HCT116 (cell line): ENCODE measurements at regions not wholly inside any gene's neighbourhood (a gene's known extent, or its start where the extent isn't known, plus 50 kb on each side); places are given as distances from the start of the nearest gene placed in this dataset.

ENCODE experiments used
- ATAC-seq: fragments of 200-7000 bp; cut with Tn5 transposase; 2 replicates; pipeline ENCODE4 v1.9.1; 2020; ENCODE audit warnings: mild to moderate bottlenecking, moderate library complexity
- BruUV-seq: library from RNA; stranded (reverse); fragments of 400-500 nt; replicated peaks from 2 replicates; lab custom pipeline; 2021; lab: Mats Ljungman, UMichigan
- CTCF ChIA-PET: fragments of 300-600 bp; sonication (Branson Sonifier 250); formaldehyde crosslinking; loops from one replicate; lab custom pipeline; 2021; ENCODE audit warnings: antibody characterized with exemption; lab: Charles Lee
- POLR2A ChIA-PET: fragments of 300-600, 350-600 bp; sonication (Branson Sonifier 250); formaldehyde crosslinking; loops from one replicate; lab custom pipeline; 2021; ENCODE audit warnings: antibody characterized with exemption; lab: Charles Lee
- RAD21 ChIA-PET, 2 experiments: fragments of 300-600 bp; sonication (Branson Sonifier 250); formaldehyde crosslinking; loops; one replicate each; lab custom pipeline; 2023; ENCODE audit warnings: low total read pairs in 2 of 2; ENCODE audit not compliant: uncharacterized antibody in 2 of 2, unreplicated experiment in 2 of 2, low non-redundant PET in 1 of 2; lab: Charles Lee
- DNase-seq: peaks from one replicate; pipeline ENCODE4 v3.0.0-alpha.2; 2010; ENCODE audit warnings: low read depth, low spot score
- H2AFZ ChIP-seq: fragments of 200-600 bp; shearing (Covaris generic), sonication (generic); 2 replicates; pipeline ENCODE4 v1.6.1; 2017; ENCODE audit warnings: low read depth, mixed run types, mixed read lengths, antibody characterized with exemption, low read length; ENCODE audit not compliant: poor library complexity, severe bottlenecking
- H3K27ac ChIP-seq: 2 replicates; pipeline ENCODE4 v1.5.1; 2012; ENCODE audit warnings: low read depth, low read length
- H3K27me3 ChIP-seq: fragments of 200-600 bp; sonication (generic); 2 replicates; pipeline ENCODE4 v1.6.1; 2016; ENCODE audit warnings: mixed run types, low read length, mixed read lengths; ENCODE audit not compliant: insufficient read depth
- H3K36me3 ChIP-seq, 2 experiments: fragments of 200-500 bp in 1 of 2; fragments of 200-600 bp in 1 of 2; sonication (Bioruptor generic) in 1 of 2; sonication (generic) in 1 of 2; 2 replicates each; pipeline versions ENCODE4 v1.5.1 to v1.6.1; 2014 to 2016; ENCODE audit warnings: low read length in 2 of 2, inconsistent platforms in 1 of 2, mixed read lengths in 1 of 2, mixed run types in 1 of 2; ENCODE audit not compliant: insufficient read depth in 2 of 2, control insufficient read depth in 1 of 2
- H3K4me1 ChIP-seq, 2 experiments: fragments of 200-600 bp in 1 of 2; sonication (generic) in 1 of 2; 2 replicates each; pipeline versions ENCODE4 v1.5.1 to v1.6.1; 2012 to 2017; ENCODE audit warnings: low read length in 2 of 2, inconsistent platforms in 1 of 2, mild to moderate bottlenecking in 1 of 2, mixed read lengths in 1 of 2, mixed run types in 1 of 2, moderate library complexity in 1 of 2; ENCODE audit not compliant: insufficient read depth in 2 of 2, control insufficient read depth in 1 of 2
- H3K4me2 ChIP-seq: fragments of 200-600 bp; sonication (generic); 2 replicates; pipeline ENCODE4 v1.6.1; 2017; ENCODE audit warnings: mixed run types, low read length, mixed read lengths
- H3K4me3 ChIP-seq, 2 experiments: fragments of 200-600 bp in 1 of 2; sonication (generic) in 1 of 2; replicated peaks in 1 of 2; 2 replicates each; pipeline ENCODE4 v1.5.1; 2011 to 2016; ENCODE audit warnings: low read length in 2 of 2, control low read depth in 1 of 2, low read depth in 1 of 2, mild to moderate bottlenecking in 1 of 2, mixed read lengths in 1 of 2, mixed run types in 1 of 2
- H3K79me2 ChIP-seq: fragments of 200-600 bp; sonication (generic); 2 replicates; pipeline ENCODE4 v1.6.1; 2017; ENCODE audit warnings: mild to moderate bottlenecking, mixed run types, low read length, moderate library complexity, mixed read lengths; ENCODE audit not compliant: insufficient read depth
- H3K9ac ChIP-seq: fragments of 200-600 bp; sonication (generic); 2 replicates; pipeline ENCODE4 v1.6.1; 2016; ENCODE audit warnings: low read length, mixed read lengths
- H3K9me2 ChIP-seq: fragments of 200-600 bp; sonication (generic), shearing (Covaris generic); 2 replicates; pipeline ENCODE4 v1.6.1; 2017; ENCODE audit warnings: mixed run types, mild to moderate bottlenecking, moderate library complexity; ENCODE audit not compliant: insufficient read depth
- H3K9me3 ChIP-seq, 2 experiments: fragments of 200-500 bp in 1 of 2; fragments of 200-600 bp in 1 of 2; sonication (Bioruptor generic) in 1 of 2; sonication (generic) in 1 of 2; 2 replicates each; pipeline ENCODE4 v1.6.1; 2014 to 2017; ENCODE audit warnings: low read length in 2 of 2, mixed read lengths in 2 of 2, inconsistent platforms in 1 of 2, low read depth in 1 of 2, mild to moderate bottlenecking in 1 of 2, mixed run types in 1 of 2, moderate library complexity in 1 of 2; ENCODE audit not compliant: control insufficient read depth in 1 of 2, insufficient read depth in 1 of 2
- H4K20me1 ChIP-seq: fragments of 200-600 bp; sonication (generic), shearing (Covaris generic); 2 replicates; pipeline ENCODE4 v1.6.1; 2017; ENCODE audit warnings: mixed run types, mild to moderate bottlenecking, moderate library complexity; ENCODE audit not compliant: insufficient read depth
- CBX3 ChIP-seq: IDR thresholded peaks from 2 replicates; pipeline ENCODE4 v1.6.1; 2012; ENCODE audit warnings: low read depth
- EGR1 ChIP-seq: IDR thresholded peaks from 2 replicates; pipeline ENCODE4 v1.6.1; 2012; ENCODE audit warnings: low read depth
- EZH2 ChIP-seq: fragments of 200-600 bp; sonication (generic); IDR thresholded peaks from 2 replicates; pipeline ENCODE4 v1.6.1; 2017; ENCODE audit warnings: antibody characterized with exemption, mixed run types
- EZH2phosphoT487 ChIP-seq: fragments of 200-600 bp; IDR thresholded peaks from 2 replicates; pipeline ENCODE4 v1.6.1; 2018; ENCODE audit warnings: antibody characterized with exemption, borderline replicate concordance
- FOSL1 ChIP-seq: IDR thresholded peaks from 2 replicates; pipeline ENCODE4 v1.6.1; 2012; ENCODE audit warnings: low read depth
- RAD21 ChIP-seq: IDR thresholded peaks from 2 replicates; pipeline ENCODE4 v1.6.1; 2012; ENCODE audit warnings: low read depth, mild to moderate bottlenecking
- SIN3A ChIP-seq: IDR thresholded peaks from 2 replicates; pipeline ENCODE4 v1.6.1; 2012; ENCODE audit warnings: low read depth
- SP1 ChIP-seq: IDR thresholded peaks from 2 replicates; pipeline ENCODE4 v1.6.1; 2012; ENCODE audit warnings: low read depth
- SRF ChIP-seq: IDR thresholded peaks from 2 replicates; pipeline ENCODE4 v1.6.1; 2012; ENCODE audit warnings: low read depth
- TCF7L2 ChIP-seq: IDR thresholded peaks from 2 replicates; pipeline ENCODE4 v1.7.0; 2011; ENCODE audit warnings: borderline replicate concordance, inconsistent platforms; ENCODE audit not compliant: insufficient read depth, insufficient read length; ENCODE audit errors: extremely low read depth
- YY1 ChIP-seq: IDR thresholded peaks from 2 replicates; pipeline ENCODE4 v1.6.1; 2011; ENCODE audit warnings: low read length, low read depth, moderate library complexity, mild to moderate bottlenecking; ENCODE audit not compliant: insufficient replicate concordance; ENCODE audit errors: extremely low read depth
- ZFX ChIP-seq: fragments of 450-650 bp; IDR thresholded peaks from 2 replicates; pipeline ENCODE4 v1.6.1; 2017
- ZNF274 ChIP-seq: fragments of 200-500 bp; sonication (Bioruptor generic); IDR thresholded peaks from 2 replicates; pipeline ENCODE4 v1.6.1; 2014; ENCODE audit warnings: mild to moderate bottlenecking, low read depth, low read length, inconsistent platforms
- intact Hi-C: fragments of 100-400 bp; cut with micrococcal nuclease; formaldehyde crosslinking; loops from 2 replicates; pipeline ENCODE4 v1.10.0; 2022
- TF ChIP-seq, protein P1 (sequence below): IDR thresholded peaks from 2 replicates; pipeline ENCODE4 v1.6.1; 2012; ENCODE audit warnings: low read depth
- TF ChIP-seq, protein P2 (sequence below): IDR thresholded peaks from 2 replicates; pipeline ENCODE4 v1.6.1; 2012
- TF ChIP-seq, protein P3 (sequence below): IDR thresholded peaks from 2 replicates; pipeline ENCODE4 v1.6.1; 2011; ENCODE audit warnings: mild to moderate bottlenecking, low read length, moderate library complexity; ENCODE audit not compliant: insufficient replicate concordance; ENCODE audit errors: extremely low read depth
- TF ChIP-seq, protein P4 (sequence below): IDR thresholded peaks from 2 replicates; pipeline ENCODE4 v1.6.1; 2012

DNA sequence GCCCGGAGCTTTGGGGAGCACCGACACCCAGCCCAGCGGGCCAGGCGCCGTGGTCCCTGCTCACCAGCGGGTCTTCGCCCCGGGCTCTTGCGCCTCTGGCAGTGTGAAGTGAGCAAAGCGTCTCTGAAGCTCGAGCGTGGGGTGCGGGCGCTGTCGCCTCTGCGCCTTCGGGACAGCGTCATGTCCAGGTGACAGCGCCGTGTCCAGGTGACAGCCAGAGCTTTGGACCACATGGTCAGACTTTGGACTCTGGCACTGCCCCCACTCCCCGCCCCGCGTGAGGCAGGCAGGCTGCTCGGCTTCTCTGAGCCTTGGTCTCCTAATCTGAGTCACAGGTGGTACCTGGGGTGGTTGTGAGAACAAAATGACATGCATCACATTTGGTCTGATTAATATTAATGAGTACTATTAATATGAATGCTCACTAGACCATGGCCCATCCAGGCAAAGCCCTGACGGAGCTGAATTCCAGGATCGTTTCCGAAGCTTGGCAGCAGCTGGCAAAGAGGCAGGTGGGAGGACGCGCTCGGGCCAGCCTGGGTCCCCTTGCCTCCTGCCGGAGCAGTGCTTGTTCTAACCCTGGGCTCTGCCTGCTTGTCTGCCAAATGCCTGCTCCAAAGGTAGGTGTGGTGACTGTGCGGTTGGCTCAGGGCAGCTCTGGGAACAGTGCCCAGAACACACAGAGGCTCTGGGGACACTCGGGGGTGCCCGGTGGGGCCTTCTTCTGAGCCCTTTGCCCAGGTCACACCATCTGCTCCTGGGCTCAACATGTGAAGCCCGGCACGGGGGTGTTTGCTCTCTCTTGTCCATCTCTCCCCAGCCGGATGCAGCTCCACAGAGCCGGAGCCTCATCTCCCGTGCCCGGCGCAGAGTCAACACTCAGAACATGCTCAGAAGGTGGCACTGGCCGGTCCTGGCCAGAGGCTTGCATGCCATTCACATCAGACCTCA is 157.1 kb downstream of the OLFM1 start (continued):
- TF ChIP-seq, protein P1, sequence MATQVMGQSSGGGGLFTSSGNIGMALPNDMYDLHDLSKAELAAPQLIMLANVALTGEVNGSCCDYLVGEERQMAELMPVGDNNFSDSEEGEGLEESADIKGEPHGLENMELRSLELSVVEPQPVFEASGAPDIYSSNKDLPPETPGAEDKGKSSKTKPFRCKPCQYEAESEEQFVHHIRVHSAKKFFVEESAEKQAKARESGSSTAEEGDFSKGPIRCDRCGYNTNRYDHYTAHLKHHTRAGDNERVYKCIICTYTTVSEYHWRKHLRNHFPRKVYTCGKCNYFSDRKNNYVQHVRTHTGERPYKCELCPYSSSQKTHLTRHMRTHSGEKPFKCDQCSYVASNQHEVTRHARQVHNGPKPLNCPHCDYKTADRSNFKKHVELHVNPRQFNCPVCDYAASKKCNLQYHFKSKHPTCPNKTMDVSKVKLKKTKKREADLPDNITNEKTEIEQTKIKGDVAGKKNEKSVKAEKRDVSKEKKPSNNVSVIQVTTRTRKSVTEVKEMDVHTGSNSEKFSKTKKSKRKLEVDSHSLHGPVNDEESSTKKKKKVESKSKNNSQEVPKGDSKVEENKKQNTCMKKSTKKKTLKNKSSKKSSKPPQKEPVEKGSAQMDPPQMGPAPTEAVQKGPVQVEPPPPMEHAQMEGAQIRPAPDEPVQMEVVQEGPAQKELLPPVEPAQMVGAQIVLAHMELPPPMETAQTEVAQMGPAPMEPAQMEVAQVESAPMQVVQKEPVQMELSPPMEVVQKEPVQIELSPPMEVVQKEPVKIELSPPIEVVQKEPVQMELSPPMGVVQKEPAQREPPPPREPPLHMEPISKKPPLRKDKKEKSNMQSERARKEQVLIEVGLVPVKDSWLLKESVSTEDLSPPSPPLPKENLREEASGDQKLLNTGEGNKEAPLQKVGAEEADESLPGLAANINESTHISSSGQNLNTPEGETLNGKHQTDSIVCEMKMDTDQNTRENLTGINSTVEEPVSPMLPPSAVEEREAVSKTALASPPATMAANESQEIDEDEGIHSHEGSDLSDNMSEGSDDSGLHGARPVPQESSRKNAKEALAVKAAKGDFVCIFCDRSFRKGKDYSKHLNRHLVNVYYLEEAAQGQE = no peak
- TF ChIP-seq ZNF274 (no peak), CBX3 (no peak), YY1 (no peak), EGR1 (no peak), ZFX (no peak), RAD21 (no peak)
- TF ChIP-seq, protein P2, sequence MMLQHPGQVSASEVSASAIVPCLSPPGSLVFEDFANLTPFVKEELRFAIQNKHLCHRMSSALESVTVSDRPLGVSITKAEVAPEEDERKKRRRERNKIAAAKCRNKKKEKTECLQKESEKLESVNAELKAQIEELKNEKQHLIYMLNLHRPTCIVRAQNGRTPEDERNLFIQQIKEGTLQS = no peak

DNA sequence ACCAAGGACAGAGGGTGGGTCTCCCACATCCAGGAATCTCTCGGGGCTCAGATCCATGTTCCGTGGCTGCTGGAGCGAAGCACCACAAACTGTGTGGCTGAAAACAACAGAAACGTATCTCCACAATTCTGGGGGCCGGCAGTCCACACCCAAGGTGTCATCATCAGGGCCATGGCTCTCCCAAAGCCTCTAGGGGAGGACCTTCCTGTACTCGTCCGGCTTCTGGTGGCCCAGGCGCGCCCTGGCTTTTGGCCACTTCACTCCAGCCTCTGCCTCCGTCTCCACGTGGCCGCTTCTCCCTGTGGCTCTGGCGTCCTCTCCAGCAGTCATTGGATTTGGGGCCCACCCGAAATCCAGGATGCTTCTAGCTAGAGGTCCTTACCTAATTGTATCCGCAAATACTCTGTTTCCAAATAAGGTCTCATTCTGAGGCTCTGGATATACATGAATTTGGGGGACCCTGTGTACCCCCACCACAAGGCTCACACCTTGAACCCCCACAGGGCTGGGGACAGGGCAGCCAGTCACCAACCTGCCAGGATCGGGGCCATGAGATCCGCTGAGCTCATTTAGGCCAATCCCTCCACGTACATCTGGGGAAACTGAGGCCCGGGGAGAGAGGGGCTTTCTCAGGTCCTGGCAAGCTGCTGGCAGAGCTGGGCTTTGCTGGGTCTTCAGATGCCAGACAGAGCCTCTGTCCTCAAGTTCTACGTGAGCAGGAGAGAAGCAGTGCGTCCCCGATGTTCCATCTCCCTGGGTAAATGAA is 158.2 kb downstream of the OLFM1 start:
- Histone ChIP-seq H3K36me3 (no peaks in the 10 kb centered on the region), H3K27me3 (0 out of 2 replicates have a peak, but pooled peaks cover 2% of the 10 kb centered on the region), H3K4me1 (peaks cover 0 to 6% of the 10 kb centered on the region in 2 experiments; a peak in 1 of 4 replicates), H3K79me2 (no peaks in the 10 kb centered on the region), H3K27ac (no peak overlapping the region), H4K20me1 (no peaks in the 10 kb centered on the region), H2AFZ (no peak overlapping the region), H3K9ac (no peak overlapping the region), H3K9me3 (no peaks in the 10 kb centered on the region), H3K4me3 (no peak overlapping the region), H3K4me2 (no peak overlapping the region), H3K9me2 (no peaks in the 10 kb centered on the region)
- POLR2A ChIA-PET = no interaction called here
- BruUV-seq = no TSS peak
- no peak for DNase-seq
- no peak for ATAC-seq
- CTCF ChIA-PET = no interaction called here
- intact Hi-C loops = no loop called here
- RAD21 ChIA-PET = no interaction called here
- TF ChIP-seq EZH2 = no peak
- no peak for TF ChIP-seq RAD21
- TF ChIP-seq EGR1 = no peak
- no peak for TF ChIP-seq EZH2phosphoT487
- TF ChIP-seq TCF7L2 = no peak
- TF ChIP-seq FOSL1 = no peak
- TF ChIP-seq, protein P3, sequence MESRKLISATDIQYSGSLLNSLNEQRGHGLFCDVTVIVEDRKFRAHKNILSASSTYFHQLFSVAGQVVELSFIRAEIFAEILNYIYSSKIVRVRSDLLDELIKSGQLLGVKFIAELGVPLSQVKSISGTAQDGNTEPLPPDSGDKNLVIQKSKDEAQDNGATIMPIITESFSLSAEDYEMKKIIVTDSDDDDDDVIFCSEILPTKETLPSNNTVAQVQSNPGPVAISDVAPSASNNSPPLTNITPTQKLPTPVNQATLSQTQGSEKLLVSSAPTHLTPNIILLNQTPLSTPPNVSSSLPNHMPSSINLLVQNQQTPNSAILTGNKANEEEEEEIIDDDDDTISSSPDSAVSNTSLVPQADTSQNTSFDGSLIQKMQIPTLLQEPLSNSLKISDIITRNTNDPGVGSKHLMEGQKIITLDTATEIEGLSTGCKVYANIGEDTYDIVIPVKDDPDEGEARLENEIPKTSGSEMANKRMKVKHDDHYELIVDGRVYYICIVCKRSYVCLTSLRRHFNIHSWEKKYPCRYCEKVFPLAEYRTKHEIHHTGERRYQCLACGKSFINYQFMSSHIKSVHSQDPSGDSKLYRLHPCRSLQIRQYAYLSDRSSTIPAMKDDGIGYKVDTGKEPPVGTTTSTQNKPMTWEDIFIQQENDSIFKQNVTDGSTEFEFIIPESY = no peak
- TF ChIP-seq, protein P4, sequence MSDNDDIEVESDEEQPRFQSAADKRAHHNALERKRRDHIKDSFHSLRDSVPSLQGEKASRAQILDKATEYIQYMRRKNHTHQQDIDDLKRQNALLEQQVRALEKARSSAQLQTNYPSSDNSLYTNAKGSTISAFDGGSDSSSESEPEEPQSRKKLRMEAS = no peak
- TF ChIP-seq, protein P2 = no peak
- no peak for TF ChIP-seq SP1
- TF ChIP-seq SRF = no peak
- TF ChIP-seq SIN3A = no peak
